Stimulated activated CD8-positive, alpha-beta memory T cell treated with anti-CD3 and anti-CD28 coated beads, Interleukin-15, amount 100 ng/mL, for 48 hours (primary cell): ENCODE measurements at regions not wholly inside any gene's neighbourhood (a gene's known extent, or its start where the extent isn't known, plus 50 kb on each side); places are given as distances from the start of the nearest gene placed in this dataset.

Experiments used
- DNase-seq, 2 donors: peaks; one replicate each; pipeline ENCODE4 v3.0.0-alpha.2; 2020; ENCODE audit warnings: low read depth in 2 of 2

DNA sequence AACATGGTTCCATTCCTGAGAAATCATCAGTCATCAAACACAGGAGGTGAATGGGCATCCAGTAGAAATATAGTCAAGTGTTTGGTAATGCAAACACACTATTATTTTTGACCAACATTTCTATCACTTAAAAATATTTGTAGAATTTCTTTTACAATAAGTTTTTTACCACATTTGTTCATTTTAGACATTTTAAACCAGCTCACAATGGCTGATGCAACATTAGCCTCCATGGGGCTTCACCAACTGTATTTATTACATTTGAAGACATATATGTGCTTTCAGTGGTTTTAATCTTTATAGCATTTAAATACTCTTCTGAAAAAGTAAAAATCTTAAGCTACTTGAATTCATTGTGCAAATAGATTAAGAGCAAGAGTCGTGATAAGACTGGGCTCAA lies 1201.4 kb upstream of the TMEM132C start:
- DNase-seq: no peak

DNA sequence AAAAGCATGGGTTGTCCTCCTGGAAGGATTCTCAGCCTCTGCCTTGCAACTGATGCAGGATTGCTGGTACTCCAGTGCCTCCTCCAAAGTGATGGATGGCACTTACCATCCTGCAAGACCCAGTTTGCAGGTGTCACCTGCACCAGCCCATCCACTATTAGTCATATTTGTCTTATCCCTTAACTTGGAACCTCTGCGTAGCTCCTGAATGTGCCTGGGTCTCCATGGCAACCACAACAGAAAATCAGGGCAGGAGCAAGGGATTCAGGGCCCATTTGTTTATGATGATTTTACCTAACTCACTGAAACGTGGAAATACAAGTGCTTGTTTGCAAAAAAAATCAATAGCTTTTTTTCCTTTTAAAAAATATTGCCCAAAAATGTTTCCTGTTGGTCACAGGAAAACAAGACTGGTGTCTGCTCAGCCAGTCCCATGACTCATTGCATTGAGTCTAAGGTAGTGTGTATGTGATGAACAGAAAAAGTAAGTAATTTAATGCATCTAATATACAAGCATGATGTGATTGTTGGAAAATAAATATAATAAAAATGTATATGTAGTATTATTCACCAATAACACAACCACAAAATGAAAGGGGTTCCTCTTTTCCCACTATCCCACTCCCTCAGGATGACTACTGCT lies 1196.3 kb upstream of the TMEM132C start:
- no peak for DNase-seq

- no peak for DNase-seq
These were observed 1192.8 kb upstream of the TMEM132C start for GRCh38 chr12:127074161-127074560.

- DNase-seq: no peak
These were observed 1191.0 kb upstream of the TMEM132C start for GRCh38 chr12:127075981-127076380.

- no peak for DNase-seq
These were observed 1189.5 kb upstream of the TMEM132C start for GRCh38 chr12:127077262-127078045.

- no peak for DNase-seq
These were observed 1188.2 kb upstream of the TMEM132C start for GRCh38 chr12:127078577-127079350.

- DNase-seq: no peak
These were observed 1187.3 kb upstream of the TMEM132C start for GRCh38 chr12:127079636-127080035.

GRCh38 chr12:127081058-127081457 lies 1185.9 kb upstream of the TMEM132C start:
- no peak for DNase-seq

- DNase-seq: no peak
These were observed 1183.7 kb upstream of the TMEM132C start for GRCh38 chr12:127083008-127083949.

DNA sequence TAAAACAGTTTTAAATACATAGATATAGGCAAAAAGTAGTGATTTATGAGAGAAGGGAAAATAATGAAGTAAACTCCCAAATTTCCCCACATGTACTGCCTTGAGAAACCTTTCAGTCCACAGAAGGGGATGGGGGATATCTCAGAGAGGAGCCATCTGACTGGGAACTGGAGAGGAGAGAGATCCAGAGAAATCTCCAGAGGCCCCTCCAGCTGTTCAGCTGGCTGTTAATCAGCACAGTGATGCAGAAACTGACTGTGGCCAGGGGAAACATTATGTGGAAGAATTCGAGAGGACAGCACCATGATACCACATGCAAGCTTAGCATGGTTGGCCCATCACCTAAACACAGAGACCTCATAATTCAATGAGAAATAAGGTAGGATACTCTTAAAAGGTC lies 1165.9 kb upstream of the TMEM132C start:
- no peak for DNase-seq

- DNase-seq: no peak
These were observed 1160.9 kb upstream of the TMEM132C start for GRCh38 chr12:127106041-127106440.

GRCh38 chr12:127106697-127107096 lies 1160.3 kb upstream of the TMEM132C start:
- no peak for DNase-seq

GRCh38 chr12:127107744-127108143 lies 1159.2 kb upstream of the TMEM132C start:
- no peak for DNase-seq

DNA sequence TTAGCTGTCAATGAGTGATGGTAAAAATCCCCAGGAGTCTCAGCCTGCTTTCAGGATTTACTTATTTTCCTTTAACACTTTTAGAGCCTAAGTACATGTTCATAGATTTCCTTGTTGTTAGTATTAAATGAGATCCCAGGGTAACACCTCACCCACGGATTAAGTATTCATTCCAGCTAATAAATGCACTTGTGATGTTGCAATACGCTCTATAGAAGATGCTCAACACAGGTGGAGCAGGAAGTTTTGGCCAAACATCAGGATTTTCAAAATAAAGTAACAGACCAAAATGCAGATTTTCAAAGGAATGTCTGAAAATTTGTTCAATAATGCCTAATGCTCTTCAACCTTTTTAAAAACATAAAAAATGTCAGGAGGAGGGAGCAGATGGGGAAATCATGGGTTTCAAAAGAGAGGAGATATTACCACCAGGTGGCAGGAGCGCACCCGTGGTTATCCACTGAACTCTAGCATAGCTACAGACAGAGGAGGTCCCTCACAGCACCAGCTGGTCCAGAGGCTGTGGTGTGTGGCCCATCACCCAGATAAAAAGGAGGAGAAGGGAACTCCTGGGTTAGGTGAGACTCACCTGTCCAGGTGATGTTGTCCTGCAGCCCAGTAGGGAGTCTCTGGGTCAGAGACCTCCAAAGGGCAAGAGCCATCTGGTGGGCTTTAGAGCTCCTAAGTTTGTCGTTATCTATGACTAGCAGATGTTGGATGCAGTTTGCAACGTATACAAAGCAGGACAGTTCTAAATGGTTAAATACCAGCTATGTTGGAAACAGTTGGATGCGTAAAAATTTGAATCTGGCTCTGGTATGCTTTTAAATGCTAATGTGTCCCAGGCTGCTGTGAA lies 1158.4 kb upstream of the TMEM132C start:
- DNase-seq: peak; percentile 1 to 5

- DNase-seq: no peak
These were observed 1153.0 kb upstream of the TMEM132C start for GRCh38 chr12:127113945-127114344.

GRCh38 chr12:127115468-127116035 lies 1151.4 kb upstream of the TMEM132C start:
- no peak for DNase-seq

DNA sequence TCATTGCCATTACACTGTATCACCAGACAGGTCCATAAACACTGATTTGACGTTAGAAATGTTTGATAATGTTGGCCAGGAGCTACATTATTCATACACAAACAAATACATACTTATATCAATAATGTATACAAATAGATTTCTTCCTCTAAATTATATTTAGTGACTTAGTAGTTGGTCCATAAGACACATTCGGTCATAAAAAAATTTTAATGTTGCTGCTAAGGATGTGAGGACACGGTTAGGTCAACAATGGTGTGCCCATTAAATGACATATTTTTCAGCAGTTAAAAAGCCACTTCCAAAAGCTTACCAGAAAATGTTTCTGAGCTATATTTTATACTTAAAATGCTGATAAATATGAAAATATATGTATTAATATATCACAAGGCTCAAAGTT lies 1148.7 kb upstream of the TMEM132C start:
- DNase-seq: no peak

- DNase-seq: no peak
These were observed 1147.3 kb upstream of the TMEM132C start for GRCh38 chr12:127119600-127120140.

DNA sequence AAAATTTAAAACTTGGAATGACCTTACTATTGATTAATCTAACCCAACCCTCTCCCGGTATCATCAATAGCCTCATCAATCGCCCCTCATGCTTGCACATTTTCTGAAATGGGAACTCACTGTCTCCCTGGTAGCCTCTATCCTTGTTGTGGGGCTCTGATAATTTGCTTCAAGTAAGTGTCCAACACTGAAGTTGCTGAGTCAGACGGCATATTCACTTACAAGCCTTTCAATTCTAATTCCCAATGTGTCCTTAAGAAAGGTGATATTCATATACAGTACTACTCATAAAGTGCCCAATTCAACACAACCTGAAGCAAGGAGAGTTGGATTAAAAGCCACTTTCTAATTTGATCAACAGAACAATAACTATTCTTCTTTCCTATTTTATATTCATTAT lies 1146.1 kb upstream of the TMEM132C start:
- DNase-seq: no peak

DNA sequence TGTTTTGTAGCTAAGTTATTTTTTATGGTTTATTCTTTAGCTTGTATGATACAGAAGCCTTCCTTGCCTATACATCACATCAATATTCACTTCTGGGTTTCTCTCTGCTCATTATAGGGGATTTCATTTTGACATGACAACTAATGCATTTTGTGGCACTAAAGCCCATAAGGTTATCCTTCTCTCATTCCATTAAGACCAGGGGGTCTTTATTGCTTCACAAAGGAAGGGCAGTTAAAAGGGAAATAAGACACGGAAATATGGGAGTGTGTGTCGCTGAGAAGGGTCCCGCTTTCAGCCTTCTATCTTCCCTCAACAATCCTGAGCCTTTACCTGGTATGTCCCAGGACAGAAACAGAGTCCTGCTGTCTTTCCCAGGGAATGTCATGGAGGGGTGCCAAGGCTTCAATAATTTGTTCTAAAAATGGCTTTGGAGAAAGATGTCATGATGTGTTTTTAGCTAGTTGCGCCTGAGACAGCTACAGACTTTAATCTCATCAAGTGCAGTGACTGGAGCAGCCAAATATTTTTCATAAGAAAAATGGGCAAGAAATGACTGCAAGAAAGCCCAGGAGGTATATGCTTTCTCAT lies 1145.4 kb upstream of the TMEM132C start:
- no peak for DNase-seq
